GM12872 (cell line): ENCODE measurements at regions not wholly inside any gene's neighbourhood (a gene's known extent, or its start where the extent isn't known, plus 50 kb on each side); places are given as distances from the start of the nearest gene placed in this dataset.

Source experiments
- CTCF ChIP-seq: IDR thresholded peaks from 3 replicates; pipeline ENCODE4 v1.5.1; 2011; ENCODE audit warnings: low read depth, mild to moderate bottlenecking, low read length, moderate library complexity; ENCODE audit not compliant: insufficient read depth

- no peak for TF ChIP-seq CTCF
These were observed 1141.3 kb upstream of the PCDH20 start for GRCh38 chr13:62556978-62557377.

GRCh38 chr13:62551588-62551987 lies 1135.9 kb upstream of the PCDH20 start:
- no peak for TF ChIP-seq CTCF

- no peak for TF ChIP-seq CTCF
These were observed 1129.3 kb upstream of the PCDH20 start for GRCh38 chr13:62544928-62545327.

GRCh38 chr13:62537593-62537992 lies 1121.9 kb upstream of the PCDH20 start:
- TF ChIP-seq CTCF = no peak

- no peak for TF ChIP-seq CTCF
These were observed 1110.0 kb upstream of the PCDH20 start for GRCh38 chr13:62525652-62526051.

GRCh38 chr13:62524498-62524897 lies 1108.8 kb upstream of the PCDH20 start:
- TF ChIP-seq CTCF = no peak

GRCh38 chr13:62524061-62524460 lies 1108.4 kb upstream of the PCDH20 start:
- no peak for TF ChIP-seq CTCF
